Suppressor macrophage (primary cell): ENCODE measurements at regions not wholly inside any gene's neighbourhood (a gene's known extent, or its start where the extent isn't known, plus 50 kb on each side); places are given as distances from the start of the nearest gene placed in this dataset.
A peak's percentile ranks its signal among the peaks of the same experiment; 100 is the strongest.

Experiments used
- DNase-seq, 4 experiments: peaks; one replicate each; pipeline ENCODE4 v3.0.0-alpha.2; 2020 to 2022

GRCh38 chr10:47107007-47107747 lies 192.8 kb upstream of the GDF10 start:
- DNase-seq: peak in 3 of 4 experiments; percentile 12 to 26 (median 16)

- peak in 1 of 4 experiments; percentile 19 for DNase-seq
Measured at GRCh38 chr10:47109906-47110305, 190.1 kb upstream of the GDF10 start.

- no peak for DNase-seq
Measured at GRCh38 chr10:47111329-47111862, 188.6 kb upstream of the GDF10 start.

GRCh38 chr10:47112612-47113011 lies 187.4 kb upstream of the GDF10 start:
- DNase-seq: no peak

- DNase-seq: no peak
Measured at GRCh38 chr10:47113907-47114500, 186.0 kb upstream of the GDF10 start.

GRCh38 chr10:47114680-47115186 lies 185.3 kb upstream of the GDF10 start:
- DNase-seq: no peak

- no peak for DNase-seq
Measured at GRCh38 chr10:47115322-47115721, 184.7 kb upstream of the GDF10 start.

- no peak for DNase-seq
Measured at GRCh38 chr10:47116445-47116844, 183.6 kb upstream of the GDF10 start.

- no peak for DNase-seq
Measured at GRCh38 chr10:47118326-47118725, 181.7 kb upstream of the GDF10 start.

- DNase-seq: peak in 2 of 4 experiments; percentile 11 to 20
Measured at GRCh38 chr10:47121336-47121735, 178.7 kb upstream of the GDF10 start.

GRCh38 chr10:47123716-47124288 lies 176.2 kb upstream of the GDF10 start:
- no peak for DNase-seq

- DNase-seq: no peak
Measured at GRCh38 chr10:47127188-47127785, 172.7 kb upstream of the GDF10 start.

GRCh38 chr10:47130491-47130890 lies 169.5 kb upstream of the GDF10 start:
- DNase-seq: no peak

GRCh38 chr10:47133871-47134570 lies 166.0 kb upstream of the GDF10 start:
- peak; percentile 74 to 88 (median 82) for DNase-seq

- DNase-seq: no peak
Measured at GRCh38 chr10:47136866-47137265, 163.1 kb upstream of the GDF10 start.

- peak in 3 of 4 experiments; percentile 25 to 37 (median 34) for DNase-seq
Measured at GRCh38 chr10:47137311-47137851, 162.6 kb upstream of the GDF10 start.

- DNase-seq: no peak
Measured at GRCh38 chr10:47139121-47139520, 160.9 kb upstream of the GDF10 start.

- DNase-seq: no peak
Measured at GRCh38 chr10:47140761-47141348, 159.1 kb upstream of the GDF10 start.

GRCh38 chr10:47141349-47141748 lies 158.6 kb upstream of the GDF10 start:
- DNase-seq: no peak

GRCh38 chr10:47143072-47143471 lies 156.9 kb upstream of the GDF10 start:
- DNase-seq: no peak

- no peak for DNase-seq
Measured at GRCh38 chr10:47143473-47143872, 156.5 kb upstream of the GDF10 start.

GRCh38 chr10:47144525-47144924 lies 155.5 kb upstream of the GDF10 start:
- DNase-seq: no peak
